K562 (cell line): ENCODE measurements at regions not wholly inside any gene's neighbourhood (a gene's known extent, or its start where the extent isn't known, plus 50 kb on each side); places are given as distances from the start of the nearest gene placed in this dataset.

ENCODE experiments used
- ATAC-seq: fragments of 200-7000 bp; cut with Tn5 transposase; 3 replicates; pipeline ENCODE4 v1.9.1; 2020; ENCODE audit warnings: moderate library complexity
- BruUV-seq: library from RNA; stranded (reverse); fragments of 400-500 nt; replicated peaks from 2 replicates; lab custom pipeline; 2021; lab: Mats Ljungman, UMichigan
- CTCF ChIA-PET: fragments of 300-600 bp; formaldehyde crosslinking; extraction: SDS; loops from one replicate; lab custom pipeline; 2021; ENCODE audit warnings: low intra/inter-chr PET ratio; lab: Yijun Ruan, JAX
- POLR2A ChIA-PET: fragments of 300-600, 350-650 bp; sonication (Branson Sonifier 250); formaldehyde crosslinking; extraction: SDS; loops from one replicate; lab custom pipeline; 2021; ENCODE audit warnings: antibody characterized with exemption, inconsistent platforms; lab: Yijun Ruan, JAX
- DNase-seq, 4 experiments: peaks; one replicate each; pipeline versions ENCODE4 v3.0.0 to v3.0.0-alpha.2; 2011 to 2018; ENCODE audit warnings: low spot score in 3 of 4, mixed read lengths in 3 of 4; ENCODE audit errors: extremely low read depth in 1 of 4
- FAIRE-seq: peaks from 2 replicates; lab custom pipeline; 2011; peaks lifted over from hg19 to GRCh38; lab: Jason Lieb, UNC
- H2AFZ ChIP-seq: 2 replicates; pipeline ENCODE4 v1.6.0; 2011; ENCODE audit warnings: low read depth, low read length, control low read depth, inconsistent platforms
- H3K27ac ChIP-seq: fragments of 200-600 bp; 3 replicates; pipeline ENCODE4 v1.8.0; 2011; ENCODE audit warnings: low read depth, mild to moderate bottlenecking, control low read depth, inconsistent platforms, low read length, moderate library complexity, mixed read lengths; ENCODE audit errors: extremely low read depth
- H3K27me3 ChIP-seq, 2 experiments: fragments of 300-600 bp in 1 of 2; 2 replicates in 1 of 2; 3 replicates in 1 of 2; pipeline versions ENCODE4 v1.6.0 to v1.8.0; 2011; ENCODE audit warnings: inconsistent platforms in 2 of 2, low read length in 2 of 2, mild to moderate bottlenecking in 1 of 2, mixed read lengths in 1 of 2, moderate library complexity in 1 of 2; ENCODE audit not compliant: control insufficient read depth in 2 of 2, insufficient read depth in 2 of 2
- H3K36me3 ChIP-seq: fragments of 300-600 bp; 3 replicates; pipeline ENCODE4 v1.8.0; 2011; ENCODE audit warnings: mild to moderate bottlenecking, low read length, inconsistent platforms; ENCODE audit not compliant: control insufficient read depth, insufficient read depth
- H3K4me1 ChIP-seq, 2 experiments: fragments of 200-600 bp in 1 of 2; replicated peaks in 1 of 2; 2 replicates in 1 of 2; 3 replicates in 1 of 2; pipeline versions ENCODE4 v1.5.1 to v1.8.0; 2011; ENCODE audit warnings: inconsistent platforms in 2 of 2, low read length in 2 of 2, mild to moderate bottlenecking in 1 of 2, mixed read lengths in 1 of 2, moderate library complexity in 1 of 2; ENCODE audit not compliant: control insufficient read depth in 2 of 2, insufficient read depth in 2 of 2
- H3K4me2 ChIP-seq: 2 replicates; pipeline ENCODE4 v1.6.1; 2011; ENCODE audit warnings: low read length, control low read depth, inconsistent platforms, mixed read lengths; ENCODE audit not compliant: insufficient read depth
- H3K4me3 ChIP-seq: fragments of 200-600 bp; sonication (generic), shearing (Covaris generic); 2 replicates; pipeline ENCODE4 v1.5.1; 2016; ENCODE audit warnings: control low read depth, inconsistent platforms
- H3K79me2 ChIP-seq: fragments of 200-600 bp; 3 replicates; pipeline ENCODE4 v1.8.0; 2011; ENCODE audit warnings: low read length, inconsistent platforms; ENCODE audit not compliant: control insufficient read depth, insufficient read depth
- H3K9ac ChIP-seq, 2 experiments: 2 replicates each; pipeline versions ENCODE4 v1.6.0 to v1.6.1; 2011; ENCODE audit warnings: low read depth in 2 of 2, low read length in 2 of 2, control low read depth in 1 of 2, inconsistent platforms in 1 of 2, mild to moderate bottlenecking in 1 of 2, mixed read lengths in 1 of 2; ENCODE audit not compliant: insufficient read depth in 1 of 2
- H3K9me1 ChIP-seq: one replicate; pipeline ENCODE4 v1.6.0; 2011; ENCODE audit warnings: inconsistent platforms, mild to moderate bottlenecking, low read length, moderate library complexity; ENCODE audit not compliant: control insufficient read depth, insufficient read depth
- H3K9me3 ChIP-seq: replicated peaks from 2 replicates; pipeline ENCODE4 v1.5.1; 2011; ENCODE audit warnings: low read depth, low read length, inconsistent platforms; ENCODE audit not compliant: control insufficient read depth, insufficient read depth
- H4K20me1 ChIP-seq: replicated peaks from 2 replicates; pipeline ENCODE4 v1.6.1; 2011; ENCODE audit warnings: low read length, inconsistent platforms, mixed read lengths; ENCODE audit not compliant: control insufficient read depth, insufficient read depth
- ARNT ChIP-seq, 2 experiments: fragments of 450-650 bp; IDR thresholded peaks; 2 replicates each; pipeline ENCODE4 v1.6.1; 2016; ENCODE audit warnings: mild to moderate bottlenecking in 1 of 2
- E4F1 ChIP-seq: fragments of 250-450 bp; sonication (Bioruptor Pico); IDR thresholded peaks from 2 replicates; pipeline ENCODE4 v1.5.0; 2021; ENCODE audit warnings: mild to moderate bottlenecking, borderline replicate concordance
- ERF ChIP-seq: fragments of 450-650 bp; formaldehyde crosslinking; IDR thresholded peaks from 2 replicates; pipeline ENCODE4 v1.4.0; 2020; ENCODE audit warnings: mild to moderate bottlenecking, mixed read lengths
- ETS1 ChIP-seq: conservative IDR thresholded peaks from 2 replicates; pipeline ENCODE4 v1.6.1; 2011; ENCODE audit warnings: low read depth, mild to moderate bottlenecking, low read length; ENCODE audit not compliant: control insufficient read depth
- ETS2 ChIP-seq: IDR thresholded peaks from 2 replicates; pipeline ENCODE4 v1.6.1; 2016; ENCODE audit warnings: borderline replicate concordance, missing genetic modification characterization, mild to moderate bottlenecking, moderate library complexity, missing compliant biosample characterization; ENCODE audit not compliant: poor library complexity, severe bottlenecking
- GTF2B ChIP-seq: IDR thresholded peaks from 2 replicates; pipeline ENCODE4 v1.6.1; 2011; ENCODE audit not compliant: insufficient read length; ENCODE audit errors: extremely low read depth
- HDAC3 ChIP-seq: fragments of 450-650 bp; IDR thresholded peaks from 2 replicates; pipeline ENCODE4 v1.6.1; 2018; ENCODE audit warnings: borderline replicate concordance, mild to moderate bottlenecking, moderate library complexity; ENCODE audit not compliant: partially characterized antibody
- HNRNPLL ChIP-seq: fragments of 200-400 bp; formaldehyde crosslinking; IDR thresholded peaks from 2 replicates; pipeline ENCODE4 v1.6.1; 2017; ENCODE audit warnings: low read length, low read depth, mild to moderate bottlenecking; ENCODE audit not compliant: poor library complexity, severe bottlenecking
- NR2F6 ChIP-seq: fragments of 450-650 bp; formaldehyde crosslinking; IDR thresholded peaks from 2 replicates; pipeline ENCODE4 v1.4.0; 2020; ENCODE audit warnings: mild to moderate bottlenecking
- POLR2AphosphoS5 ChIP-seq: IDR thresholded peaks from 2 replicates; pipeline ENCODE4 v1.6.1; 2011; ENCODE audit warnings: mild to moderate bottlenecking, low read depth, low read length, moderate library complexity; ENCODE audit not compliant: control insufficient read depth, insufficient read depth
- TCFL5 ChIP-seq: fragments of 250-450 bp; sonication (Bioruptor Pico); conservative IDR thresholded peaks from 2 replicates; pipeline ENCODE4 v1.6.1; 2021; ENCODE audit warnings: mild to moderate bottlenecking, moderate library complexity, matching md5 sums
- THAP7 ChIP-seq: fragments of 250-450 bp; sonication (Bioruptor Pico); IDR thresholded peaks from 2 replicates; pipeline ENCODE4 v1.5.0; 2021
- ZNF277 ChIP-seq: fragments of 250-450 bp; sonication (Bioruptor Pico); IDR thresholded peaks from 2 replicates; pipeline ENCODE4 v1.8.0; 2022; ENCODE audit warnings: inconsistent platforms, mild to moderate bottlenecking, moderate library complexity, borderline replicate concordance
- ZNF408 ChIP-seq: fragments of 250-450 bp; sonication (Bioruptor Pico); IDR thresholded peaks from 2 replicates; pipeline ENCODE4 v1.4.0; 2020; ENCODE audit warnings: low read depth, mild to moderate bottlenecking, moderate library complexity
- ZNF551 ChIP-seq: fragments of 250-450 bp; sonication (Bioruptor Pico); IDR thresholded peaks from 2 replicates; pipeline ENCODE4 v1.5.0; 2021; ENCODE audit warnings: mild to moderate bottlenecking, moderate library complexity
- WGBS: fragments of 100-300 bp; shearing (Covaris generic); methylation state at CpG from one replicate; pipeline ENCODE4 v1.1.6; 2016; ENCODE audit warnings: low coverage, mixed read lengths; ENCODE audit not compliant: insufficient coverage; ENCODE audit errors: missing lambda C conversion rate; 5-methylcytosine and 5-hydroxymethylcytosine counted together
- in situ Hi-C: fragments of 300-500 bp; cut with MboI; formaldehyde crosslinking; loops from 4 replicates; pipeline ENCODE4 v1.15.0; 2018; ENCODE audit warnings: inconsistent platforms, mixed read lengths
- intact Hi-C: fragments of 100-400 bp; cut with micrococcal nuclease; formaldehyde crosslinking; loops from 2 replicates; pipeline ENCODE4 v1.14.2; 2022

GRCh38 chr10:2196272-2196671 lies 458.9 kb upstream of the ADARB2 start:
- Histone ChIP-seq H3K27ac (no peak overlapping the region), H2AFZ (no peak overlapping the region), H3K36me3 (no peaks in the 10 kb centered on the region), H3K9me1 (no peaks in the 10 kb centered on the region), H3K4me2 (no peak overlapping the region), H3K9ac (no peak overlapping the region), H3K27me3 (no peaks in the 10 kb centered on the region), H3K79me2 (no peaks in the 10 kb centered on the region), H3K4me3 (no peak overlapping the region), H3K4me1 (no peaks in the 10 kb centered on the region), H4K20me1 (no peaks in the 10 kb centered on the region), H3K9me3 (no peaks in the 10 kb centered on the region)
- intact Hi-C loops (no loop called here), in situ Hi-C loops (no loop called here)
- FAIRE-seq (no peak), ATAC-seq (no peak), DNase-seq (no peak)
- no TSS peak for BruUV-seq
- ChIA-PET CTCF (no interaction called here), POLR2A (interaction anchor here (0.7 kb wide), 1 partner anchor 11 kb away, joined by 3 read pairs; no protein-coding TSS in a partner anchor)
- WGBS = 0% methylated on average over 4 of the region's 4 CpGs
- TF ChIP-seq GTF2B (no peak), ZNF277 (CRISPR knock-in tag) (no peak), ARNT (IDR thresholded peaks at IDR 0.05) (no peak), ZNF408 (CRISPR knock-in tag) (no peak), THAP7 (CRISPR knock-in tag) (no peak), NR2F6 (CRISPR knock-in tag) (no peak), ETS1 (no peak), ZNF551 (CRISPR knock-in tag) (no peak), E4F1 (CRISPR knock-in tag) (no peak), HNRNPLL (no peak), ETS2 (tag) (no peak), POLR2AphosphoS5 (no peak), ERF (CRISPR knock-in tag) (no peak), TCFL5 (CRISPR knock-in tag) (no peak), HDAC3 (no peak)
